GM19438 (cell line): ENCODE measurements at regions not wholly inside any gene's neighbourhood (a gene's known extent, or its start where the extent isn't known, plus 50 kb on each side); places are given as distances from the start of the nearest gene placed in this dataset.

Experiments
- ATAC-seq: cut with Tn5 transposase; IDR thresholded peaks from one replicate; pipeline ENCODE4 v1.9.1; 2021; ENCODE audit warnings: low read depth; ENCODE audit not compliant: unreplicated experiment

DNA sequence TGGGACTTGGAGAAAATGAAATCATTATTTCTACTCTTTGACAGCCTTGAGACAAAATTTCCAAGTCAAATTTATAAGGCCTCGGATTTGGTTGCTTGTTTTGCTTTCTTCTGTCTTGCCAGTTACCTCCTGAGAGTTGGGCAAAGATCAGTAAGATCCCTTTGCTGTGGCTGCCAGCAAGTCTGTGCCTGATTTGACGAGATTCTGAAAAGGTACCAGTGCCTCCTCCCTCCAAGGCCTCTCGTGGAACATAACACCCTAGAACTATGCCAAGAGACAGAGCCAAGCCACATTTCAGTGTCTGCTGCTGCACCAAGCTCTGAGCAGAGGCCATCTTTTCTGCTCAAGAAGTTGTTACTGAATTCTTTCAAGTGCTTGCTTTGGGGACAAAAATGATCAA, 61.0 kb downstream of the GTPBP8 start:
- ATAC-seq: no peak

DNA sequence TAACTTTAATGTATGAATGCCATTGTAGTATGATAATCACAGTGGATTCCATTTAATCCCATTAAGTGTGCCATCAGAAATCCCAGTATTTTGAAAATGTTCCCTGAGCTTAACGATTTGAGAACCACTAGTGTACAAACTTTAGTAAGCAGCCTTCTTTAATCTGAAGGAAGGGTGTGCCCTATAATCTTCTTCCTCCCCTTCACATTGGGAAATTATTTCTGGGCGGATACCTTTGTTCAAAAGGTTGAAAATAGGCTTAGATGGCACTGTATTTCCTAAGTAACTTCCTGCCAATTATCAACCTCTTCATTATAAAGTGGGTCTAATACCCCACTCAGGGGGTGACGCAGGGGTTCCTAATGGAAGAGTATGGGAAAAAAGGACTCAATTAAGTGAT, 62.4 kb downstream of the GTPBP8 start:
- no peak for ATAC-seq

DNA sequence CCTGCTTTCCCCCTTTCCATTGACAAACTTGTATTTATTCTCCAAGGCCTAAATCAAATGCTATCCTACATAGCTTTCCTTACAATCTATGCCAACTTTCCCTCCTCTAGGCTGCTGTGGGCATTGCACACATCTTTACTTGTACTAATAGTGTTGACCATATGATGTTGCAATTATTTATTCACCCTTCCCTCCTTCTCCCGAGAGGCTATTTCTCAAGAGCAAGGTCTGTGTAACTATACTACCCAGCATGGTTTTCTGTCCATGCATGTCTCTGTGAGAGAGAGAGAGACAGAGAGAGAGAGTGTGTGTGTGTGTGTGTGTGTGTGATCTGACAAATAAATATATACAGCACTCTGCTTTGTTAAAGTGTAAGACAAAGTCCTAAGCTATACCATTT, 63.8 kb downstream of the GTPBP8 start:
- no peak for ATAC-seq

DNA sequence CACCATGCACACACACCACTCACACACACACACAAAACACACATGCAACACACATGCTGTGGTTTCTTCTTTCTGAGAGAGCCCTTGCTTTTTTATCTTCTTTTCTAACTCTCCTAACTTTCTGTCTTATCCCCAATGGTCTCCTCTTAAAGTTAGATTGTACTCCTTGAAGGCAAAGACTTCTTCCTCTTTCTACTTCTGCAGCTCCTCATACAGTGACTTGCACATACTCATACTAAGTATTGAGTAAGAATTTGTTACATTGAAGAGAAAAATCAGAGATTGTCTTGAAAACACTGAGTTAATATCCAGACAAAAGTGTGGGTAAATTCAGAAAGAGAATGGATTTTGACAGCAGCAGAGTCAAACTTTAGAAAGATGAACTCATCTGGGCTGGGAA, 64.4 kb downstream of the GTPBP8 start:
- no peak for ATAC-seq

DNA sequence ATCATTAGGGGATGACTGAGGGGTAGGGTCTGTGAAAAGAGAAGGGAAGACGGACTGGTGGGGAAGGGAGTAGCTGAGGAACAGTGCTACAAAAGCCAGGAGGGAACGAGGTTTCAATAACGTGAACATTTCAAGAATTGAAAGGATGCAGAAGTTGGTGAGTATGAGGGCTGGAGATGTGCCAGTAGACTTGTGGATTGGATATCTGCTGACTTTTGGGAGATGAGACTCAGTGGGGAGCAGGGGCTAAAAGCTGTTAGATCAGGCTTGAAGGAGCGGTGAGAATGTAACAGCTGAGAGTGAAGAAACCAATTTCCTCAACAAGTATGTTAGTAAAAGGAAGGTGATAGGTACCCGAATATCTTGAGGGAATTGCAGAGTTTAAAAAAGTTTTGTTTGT, 65.2 kb downstream of the GTPBP8 start:
- ATAC-seq: no peak

DNA sequence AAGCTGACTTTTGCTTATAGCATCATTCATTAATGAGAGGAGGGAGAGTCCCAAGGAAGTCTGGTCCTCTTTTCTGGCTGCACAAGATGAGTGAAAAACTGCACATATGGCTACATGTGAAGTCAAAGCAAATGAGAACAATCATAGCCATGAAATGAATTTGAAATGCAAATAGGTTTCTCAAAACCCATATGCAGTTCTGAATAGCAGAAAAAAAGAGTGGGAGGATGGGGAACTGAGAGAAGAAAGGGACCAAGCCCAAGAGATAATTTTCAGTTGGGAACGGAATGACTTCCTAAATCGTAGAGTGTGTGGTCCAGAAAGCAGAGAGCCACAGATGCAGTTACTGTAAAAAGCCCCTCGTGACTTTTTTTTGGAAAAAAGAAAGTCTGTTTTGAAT, 66.3 kb downstream of the GTPBP8 start:
- ATAC-seq: no peak

DNA sequence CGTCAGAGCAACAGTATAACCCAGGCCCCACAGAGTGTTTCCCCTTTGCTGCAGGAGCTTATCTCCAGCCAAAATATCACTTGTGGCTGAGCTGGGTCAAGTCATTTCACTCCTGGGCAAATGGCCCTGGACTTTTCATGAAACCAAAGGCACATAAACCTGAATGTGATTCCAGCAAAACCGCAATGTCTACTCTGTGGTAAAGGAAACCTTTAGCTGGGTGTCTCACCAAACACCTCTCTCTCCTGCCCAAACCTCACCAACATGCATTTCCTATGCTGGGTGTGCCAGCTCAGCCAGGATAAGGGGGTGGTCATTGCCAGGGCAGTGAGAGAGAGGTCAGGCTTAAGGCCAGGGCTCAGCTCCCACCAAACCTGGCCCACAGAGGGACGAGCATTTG, 67.4 kb downstream of the GTPBP8 start:
- no peak for ATAC-seq

DNA sequence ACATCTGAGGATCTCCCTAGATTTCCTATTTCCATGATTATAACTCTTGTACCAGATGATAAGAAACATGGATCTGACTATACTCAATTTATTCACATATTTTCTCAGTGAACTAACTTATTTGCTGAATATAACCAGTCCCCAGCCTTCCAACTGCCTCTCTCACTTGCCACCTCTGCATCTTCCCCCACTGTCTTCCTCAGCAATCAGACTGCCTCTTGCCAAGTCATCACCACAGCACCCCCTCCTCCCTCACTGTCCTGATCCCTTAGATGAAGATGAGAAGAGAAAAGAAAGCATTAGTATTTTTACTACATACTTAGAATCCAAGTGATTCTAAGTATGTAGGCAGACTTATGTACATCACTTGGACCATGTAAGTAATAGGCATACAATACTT, 71.9 kb downstream of the GTPBP8 start:
- no peak for ATAC-seq

DNA sequence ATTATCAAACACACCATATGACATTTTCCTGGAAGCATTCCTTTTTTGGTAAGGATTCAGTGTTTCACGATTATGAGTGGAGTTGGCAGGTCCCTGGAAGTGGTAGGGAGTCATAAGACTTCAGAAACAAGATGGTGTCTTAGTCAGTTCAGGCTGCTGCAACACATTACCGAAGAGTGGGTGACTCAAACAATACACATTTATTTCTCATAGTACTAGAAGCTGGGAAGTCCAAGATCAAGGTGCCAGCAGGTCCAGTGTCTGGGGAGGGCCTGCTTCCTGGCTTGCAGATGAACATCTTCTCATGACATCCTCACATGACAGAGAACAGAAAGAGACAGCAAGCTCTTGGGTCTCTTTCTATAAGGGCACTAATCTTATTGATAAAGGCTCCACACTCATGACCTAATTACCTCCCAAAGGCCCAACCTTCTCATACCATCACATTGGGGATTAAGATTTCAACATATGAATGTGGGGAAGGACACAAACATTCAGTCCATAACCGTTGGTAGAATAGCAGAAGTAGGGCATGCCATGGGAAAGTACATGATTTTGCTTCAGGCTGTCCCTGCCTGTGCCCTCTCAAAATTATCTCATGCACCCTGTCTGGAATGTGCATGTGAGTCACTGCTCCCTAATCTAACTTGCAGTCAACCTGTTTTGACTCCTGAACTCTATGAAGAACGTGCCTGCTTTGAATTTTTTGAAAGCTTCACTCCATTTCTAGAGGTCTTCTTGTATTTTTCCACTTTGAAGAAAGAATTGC, 72.5 kb downstream of the GTPBP8 start:
- ATAC-seq: no peak

DNA sequence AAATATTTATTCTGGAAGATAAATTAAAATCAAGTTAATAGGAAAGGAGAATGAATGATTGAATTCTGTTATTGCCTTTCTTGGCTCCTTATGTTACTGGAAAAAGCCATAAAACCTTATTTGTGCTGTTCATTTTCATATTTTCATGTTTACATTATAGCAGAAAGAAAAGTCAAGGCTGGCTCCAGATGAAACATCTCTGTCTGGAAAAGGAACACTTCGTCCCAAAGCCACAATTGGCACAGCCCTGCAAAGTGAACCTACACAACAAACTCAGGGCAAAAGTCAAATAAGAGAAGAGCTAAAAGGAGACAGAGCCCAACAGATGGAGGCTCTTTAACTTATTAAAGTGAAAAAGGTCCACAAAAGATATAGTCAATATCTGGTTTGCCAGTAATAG, 73.4 kb downstream of the GTPBP8 start:
- ATAC-seq: no peak

DNA sequence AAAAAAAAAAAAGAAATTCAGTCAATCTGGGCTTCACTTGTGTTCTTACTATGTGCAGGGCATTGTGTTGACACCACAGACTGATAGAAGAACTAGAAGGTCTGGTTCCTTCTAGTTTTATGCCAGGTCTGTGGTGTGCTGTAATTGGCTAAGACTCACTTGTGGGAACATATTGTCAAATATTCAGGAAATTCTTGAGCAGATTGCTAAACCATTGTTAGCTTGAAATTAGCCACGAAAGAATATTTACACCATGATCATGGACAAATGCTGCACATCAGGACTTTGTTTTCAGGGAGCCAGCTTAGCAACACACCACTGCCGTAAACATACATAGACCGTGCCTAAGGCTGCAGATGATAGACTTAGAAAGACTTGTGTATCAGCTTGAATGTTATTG, 74.6 kb downstream of the GTPBP8 start:
- no peak for ATAC-seq

DNA sequence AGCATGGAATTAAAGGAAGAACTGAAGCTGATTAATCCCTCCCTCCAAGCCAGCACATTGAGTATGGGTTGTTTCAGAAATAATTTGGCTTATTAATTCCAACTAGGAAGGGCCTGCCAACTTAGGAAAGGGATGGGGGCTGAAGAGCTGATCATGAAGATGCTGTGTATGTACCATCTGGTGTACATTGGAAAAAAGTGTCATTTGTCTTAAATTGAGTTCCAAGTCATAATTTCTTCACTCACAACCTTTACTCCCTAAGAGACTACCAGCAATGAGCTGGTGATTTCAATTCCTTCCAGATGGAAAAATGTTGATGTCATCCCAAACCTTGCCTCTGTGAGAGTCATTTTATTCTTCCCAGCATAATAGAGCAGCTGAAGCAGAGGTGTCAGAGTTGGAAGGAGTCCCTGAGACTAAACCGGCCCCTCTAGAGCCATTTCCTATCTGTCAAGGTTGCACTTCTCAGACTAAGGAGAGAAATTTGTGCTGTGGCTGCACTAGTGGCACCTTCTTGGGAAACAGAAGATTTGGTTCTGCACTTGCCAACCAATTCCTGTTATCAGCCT, 79.4 kb downstream of the GTPBP8 start:
- peak; percentile 19 for ATAC-seq

DNA sequence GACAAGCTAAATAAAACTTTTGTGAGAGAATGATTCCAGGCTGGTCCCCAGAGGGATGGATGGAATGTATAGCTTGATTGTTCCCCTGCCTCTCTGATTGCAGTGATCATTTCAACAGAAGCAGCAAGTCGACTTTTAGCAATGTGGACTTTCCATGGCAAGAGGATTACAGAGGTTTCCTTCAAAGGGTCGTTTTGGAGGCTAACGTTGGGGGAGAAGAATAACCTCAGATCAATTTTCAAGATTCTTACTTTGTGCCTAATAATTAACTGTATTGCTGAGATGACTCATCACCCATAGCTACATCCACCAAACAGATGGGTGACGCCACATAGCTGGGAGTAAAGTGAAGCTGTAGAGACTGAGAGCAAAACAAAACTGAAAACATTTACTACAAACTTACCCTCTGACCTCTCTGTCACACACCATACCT, 79.9 kb downstream of the GTPBP8 start:
- ATAC-seq: peak; percentile 99

DNA sequence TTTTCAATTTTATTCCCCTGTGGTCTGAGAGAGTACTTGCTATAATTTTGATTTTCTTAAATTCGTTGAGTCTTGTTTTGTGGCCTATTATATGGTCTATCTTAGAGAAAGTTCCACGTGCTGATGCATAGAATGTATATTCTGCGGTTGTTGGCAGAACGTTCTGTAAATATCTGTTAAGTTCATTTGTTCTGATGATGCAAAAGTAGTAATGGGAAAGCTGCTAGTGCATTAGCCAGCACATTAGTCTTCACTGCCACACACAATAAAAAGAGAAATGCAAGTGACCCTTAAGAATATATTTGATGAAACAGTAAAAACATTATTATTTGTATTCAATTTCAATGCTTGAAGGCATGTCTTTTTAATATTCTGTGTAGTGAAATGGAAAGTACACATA, 84.8 kb downstream of the GTPBP8 start:
- no peak for ATAC-seq

DNA sequence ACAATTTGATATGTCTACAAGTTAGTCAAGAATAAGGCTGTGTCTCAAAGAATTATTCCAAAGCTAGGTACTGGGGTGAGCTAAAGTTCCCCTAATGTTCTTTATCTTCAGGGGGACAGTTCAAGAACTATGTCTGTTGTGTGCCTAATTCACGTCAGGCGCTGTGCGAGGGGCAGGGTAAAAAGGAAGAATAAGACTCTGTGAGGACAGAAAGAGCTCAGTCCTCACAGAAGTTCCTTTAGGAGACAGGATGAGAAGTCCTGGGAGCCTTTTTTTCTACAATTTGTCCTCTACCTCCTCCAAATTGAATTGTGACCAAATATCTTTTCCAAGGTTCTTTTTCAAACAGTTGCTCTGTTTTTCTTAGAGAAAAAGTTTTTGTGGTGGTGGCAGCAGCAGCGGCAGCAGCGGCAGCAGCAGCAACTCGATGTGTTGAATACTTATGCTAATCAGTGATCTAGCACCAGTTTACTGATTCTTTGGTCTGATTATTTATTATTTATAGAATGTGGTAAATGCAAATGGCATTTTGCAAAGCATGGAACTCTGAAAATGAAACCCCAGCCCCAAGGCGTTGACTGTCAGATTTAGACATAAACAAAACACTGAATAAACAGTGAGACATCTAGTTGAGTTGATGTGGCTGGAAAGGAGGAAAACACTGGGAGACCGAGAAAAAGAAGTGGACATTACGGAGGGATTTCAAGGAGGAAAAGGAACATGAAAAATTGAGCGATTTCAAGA, 88.6 kb downstream of the GTPBP8 start:
- ATAC-seq: peak; percentile 88

DNA sequence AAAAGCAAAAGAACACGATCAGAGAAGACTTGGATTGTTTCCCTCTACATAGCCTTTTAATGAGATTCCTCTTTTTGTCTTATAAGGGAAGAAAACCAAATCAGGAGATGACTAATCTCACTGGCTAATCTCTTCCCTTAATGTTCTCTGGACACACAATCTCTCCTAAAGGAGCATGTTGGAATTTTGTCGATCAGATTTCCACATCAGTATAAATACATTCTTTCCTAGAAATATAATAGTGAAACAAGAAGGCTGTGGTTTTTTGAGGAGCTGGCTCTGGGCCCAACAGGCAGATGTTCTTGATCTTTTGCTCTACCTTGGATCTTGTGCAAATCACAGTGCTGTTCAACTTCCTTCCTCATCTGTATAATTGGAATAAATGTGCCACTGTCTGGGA, 94.0 kb downstream of the GTPBP8 start:
- no peak for ATAC-seq

DNA sequence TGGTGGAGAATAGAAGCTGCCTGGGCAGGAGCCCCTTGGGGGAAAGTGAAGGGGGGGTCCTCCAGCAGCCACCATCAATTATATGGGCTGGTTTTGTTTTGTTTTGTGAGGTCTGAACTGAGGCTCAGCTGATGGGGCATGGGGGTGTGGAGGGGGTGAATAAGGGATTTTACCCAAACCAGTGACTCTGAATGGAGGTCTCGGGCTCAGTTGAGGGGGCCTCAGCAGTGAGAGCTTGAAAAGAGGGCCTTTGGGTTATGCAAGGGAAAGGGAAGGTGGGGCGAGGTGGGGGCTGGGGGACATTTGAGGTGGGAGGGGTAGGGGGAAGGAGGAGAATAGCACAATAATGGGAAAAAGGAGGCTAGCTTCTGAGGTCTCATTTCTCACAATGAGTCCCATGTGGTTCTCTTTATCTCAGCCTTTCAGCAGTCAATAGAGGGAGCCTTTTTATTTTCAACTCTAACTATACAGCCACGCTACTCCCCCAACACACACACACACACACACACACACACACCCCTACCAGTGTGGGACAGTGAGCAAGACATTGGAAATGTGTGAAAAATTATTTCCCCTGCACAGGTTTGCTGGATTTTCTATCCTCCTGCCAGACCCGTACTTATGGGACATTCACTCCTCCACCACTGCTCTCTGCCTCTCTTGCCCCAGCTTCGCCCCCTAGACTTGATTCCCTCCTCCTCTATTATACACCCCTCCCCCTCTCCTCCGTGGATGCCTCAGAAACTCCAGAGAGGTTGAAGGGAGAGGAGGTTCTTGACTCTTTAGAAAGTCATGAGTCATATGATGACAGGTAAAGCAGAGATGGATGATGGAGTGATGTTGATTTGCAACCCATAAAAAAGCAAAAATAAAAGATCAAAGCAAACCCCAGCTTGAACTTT, 96.0 kb downstream of the GTPBP8 start:
- ATAC-seq: no peak

DNA sequence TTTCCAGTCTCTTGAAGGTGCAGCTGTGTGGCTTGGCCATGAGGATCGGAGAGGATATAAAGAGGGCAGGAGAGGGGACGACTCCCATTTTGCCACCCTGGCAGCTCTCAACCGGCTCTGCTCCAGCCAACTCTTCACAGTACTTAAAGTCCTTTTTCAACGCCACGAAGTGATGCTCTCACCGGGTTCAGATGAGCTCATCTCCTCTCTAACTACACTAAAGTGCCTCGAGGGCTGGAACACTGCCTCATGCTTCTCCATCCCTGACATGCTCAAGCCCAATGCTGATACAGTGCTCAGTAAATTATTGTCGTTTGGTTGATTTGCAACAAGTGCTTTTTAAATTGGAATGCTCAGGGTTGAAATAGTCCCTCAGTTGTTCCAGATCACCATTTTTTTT, 97.8 kb downstream of the GTPBP8 start:
- no peak for ATAC-seq

DNA sequence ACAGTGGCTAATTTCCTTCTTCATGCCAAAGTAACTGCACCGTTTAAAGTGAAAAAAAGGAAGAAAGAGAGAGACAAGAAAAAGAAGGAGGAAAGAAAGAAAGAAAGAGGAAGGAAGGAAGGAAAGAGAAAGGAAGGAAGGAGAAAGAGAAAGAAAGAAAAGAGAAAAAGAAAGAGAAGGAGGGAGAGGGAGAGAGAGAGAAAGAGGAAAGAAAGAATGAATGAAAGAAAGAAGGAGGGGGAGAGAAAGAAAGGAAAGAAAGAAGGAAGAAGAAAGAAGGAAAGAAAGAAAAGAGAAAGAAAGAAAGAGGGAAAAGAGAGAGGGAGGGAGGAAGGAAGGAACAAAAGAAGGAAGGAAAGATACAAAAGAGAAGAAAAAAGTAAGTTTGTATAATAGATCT, 100.6 kb downstream of the GTPBP8 start:
- ATAC-seq: no peak

DNA sequence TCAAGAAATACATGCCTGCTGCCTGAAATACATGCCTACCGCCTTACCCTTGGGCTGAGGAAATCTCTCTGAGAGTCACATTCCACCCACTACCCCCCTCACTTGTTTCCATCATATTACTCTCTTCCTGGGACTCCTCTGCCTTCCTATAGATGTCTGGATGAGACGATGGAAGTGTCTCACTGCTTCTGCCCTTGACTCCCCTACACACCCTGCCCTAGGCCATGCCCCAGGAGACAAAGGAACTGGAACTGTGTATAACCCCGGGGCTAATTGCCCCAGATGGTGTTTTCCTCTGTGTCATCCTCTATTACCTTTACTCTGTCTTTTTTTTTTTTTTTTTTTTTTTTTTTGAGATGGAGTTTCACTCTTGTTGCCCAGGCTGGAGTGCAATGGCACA, 102.0 kb downstream of the GTPBP8 start:
- no peak for ATAC-seq
